Thyroid gland (tissue), 4 donors: ENCODE measurements at regions not wholly inside any gene's neighbourhood (a gene's known extent, or its start where the extent isn't known, plus 50 kb on each side); places are given as distances from the start of the nearest gene placed in this dataset.

Experiments
- DNase-seq, 2 donors: peaks; one replicate each; pipeline ENCODE4 v3.0.0-alpha.2; 2019
- H3K27ac ChIP-seq, 3 donors: fragments of 200-600 bp; sonication (generic); 1 replicate in 2 of 3; 2 replicates in 1 of 3; pipeline ENCODE4 v1.5.1; 2016 to 2019; ENCODE audit warnings: mild to moderate bottlenecking in 1 of 3, moderate library complexity in 1 of 3
- H3K27me3 ChIP-seq: fragments of 200-600 bp; sonication (generic); one replicate; pipeline ENCODE4 v1.5.1; 2019
- H3K36me3 ChIP-seq, 2 donors: fragments of 200-600 bp; sonication (generic); one replicate each; pipeline ENCODE4 v1.5.1; 2016 to 2019
- H3K4me1 ChIP-seq, 2 donors: fragments of 200-600 bp; sonication (generic); one replicate each; pipeline ENCODE4 v1.5.1; 2017 to 2019
- H3K4me3 ChIP-seq, 3 donors: fragments of 200-600 bp; sonication (generic); replicated peaks in 1 of 3; 1 replicate in 2 of 3; 2 replicates in 1 of 3; pipeline ENCODE4 v1.5.1; 2016; ENCODE audit warnings: mild to moderate bottlenecking in 1 of 3
- H3K9me3 ChIP-seq: fragments of 200-600 bp; sonication (generic); one replicate; pipeline ENCODE4 v1.5.1; 2017
- POLR2A ChIP-seq, 2 donors: fragments of 450-650 bp; IDR thresholded peaks; one replicate each; pipeline ENCODE4 v1.6.1; 2017; ENCODE audit warnings: antibody characterized with exemption in 2 of 2, mild to moderate bottlenecking in 2 of 2, moderate library complexity in 1 of 2
- WGBS, 2 donors: methylation state at CpG; one replicate each; pipeline ENCODE4 v1.1.5; 2017; 5-methylcytosine and 5-hydroxymethylcytosine counted together
- intact Hi-C: fragments of 100-400 bp; cut with DNase I; formaldehyde crosslinking; loops from one replicate; pipeline ENCODE4 v1.15.1; 2023
- TF ChIP-seq, protein P1 (sequence below), 6 experiments: fragments of 200-600 bp in 3 of 6; fragments of 450-650 bp in 3 of 6; sonication (generic) in 3 of 6; IDR thresholded peaks; one replicate each; pipeline ENCODE4 v1.5.1; 2016 to 2019; ENCODE audit warnings: antibody characterized with exemption in 6 of 6, mild to moderate bottlenecking in 2 of 6, inconsistent platforms in 1 of 6, moderate library complexity in 1 of 6

DNA sequence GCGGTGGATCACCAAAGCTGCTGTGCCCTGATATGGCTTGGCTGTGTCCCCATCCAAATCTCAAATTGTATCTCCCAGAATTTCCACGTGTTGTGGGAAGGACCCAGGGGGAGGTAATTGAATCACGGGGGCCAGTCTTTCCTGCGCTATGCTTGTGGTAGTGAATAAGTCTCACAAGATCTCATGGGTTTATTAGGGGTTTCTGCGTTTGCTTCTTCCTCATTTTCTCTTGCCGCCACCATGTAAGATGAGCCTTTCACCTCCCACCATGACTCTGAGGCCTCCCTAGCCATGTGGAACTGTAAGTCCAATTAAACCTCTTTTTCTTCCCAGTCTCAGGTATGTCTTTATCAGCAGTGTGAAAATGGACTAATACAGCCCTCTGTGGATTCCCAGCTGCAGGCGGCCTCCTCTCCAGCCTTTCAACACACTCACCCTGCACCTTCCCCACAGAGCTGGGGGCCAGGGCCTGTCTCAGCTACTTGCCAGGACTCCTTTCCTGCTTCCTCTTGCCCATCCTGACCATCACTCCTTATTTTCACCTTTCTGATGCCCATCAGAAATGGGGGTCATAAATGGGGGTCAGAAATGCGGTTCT, 57.2 kb upstream of the TOMM7 start:
- intact Hi-C loops: no loop called here
- H3K27ac ChIP-seq: no peak overlapping the region
- H3K36me3 ChIP-seq: no peaks in the 10 kb centered on the region
- H3K4me1 ChIP-seq: no peaks in the 10 kb centered on the region
- no peak for DNase-seq
- 66 to 74% methylated on average over 8 of the region's 8 CpGs for WGBS, 2 donors
- no peaks in the 10 kb centered on the region for H3K27me3 ChIP-seq
- no peak for TF ChIP-seq POLR2A (IDR thresholded peaks at IDR 0.05)
- TF ChIP-seq, protein P1, sequence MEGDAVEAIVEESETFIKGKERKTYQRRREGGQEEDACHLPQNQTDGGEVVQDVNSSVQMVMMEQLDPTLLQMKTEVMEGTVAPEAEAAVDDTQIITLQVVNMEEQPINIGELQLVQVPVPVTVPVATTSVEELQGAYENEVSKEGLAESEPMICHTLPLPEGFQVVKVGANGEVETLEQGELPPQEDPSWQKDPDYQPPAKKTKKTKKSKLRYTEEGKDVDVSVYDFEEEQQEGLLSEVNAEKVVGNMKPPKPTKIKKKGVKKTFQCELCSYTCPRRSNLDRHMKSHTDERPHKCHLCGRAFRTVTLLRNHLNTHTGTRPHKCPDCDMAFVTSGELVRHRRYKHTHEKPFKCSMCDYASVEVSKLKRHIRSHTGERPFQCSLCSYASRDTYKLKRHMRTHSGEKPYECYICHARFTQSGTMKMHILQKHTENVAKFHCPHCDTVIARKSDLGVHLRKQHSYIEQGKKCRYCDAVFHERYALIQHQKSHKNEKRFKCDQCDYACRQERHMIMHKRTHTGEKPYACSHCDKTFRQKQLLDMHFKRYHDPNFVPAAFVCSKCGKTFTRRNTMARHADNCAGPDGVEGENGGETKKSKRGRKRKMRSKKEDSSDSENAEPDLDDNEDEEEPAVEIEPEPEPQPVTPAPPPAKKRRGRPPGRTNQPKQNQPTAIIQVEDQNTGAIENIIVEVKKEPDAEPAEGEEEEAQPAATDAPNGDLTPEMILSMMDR (IDR thresholded peaks at IDR 0.05): no peak
- H3K9me3 ChIP-seq: no peaks in the 10 kb centered on the region
- H3K4me3 ChIP-seq: no peak overlapping the region

DNA sequence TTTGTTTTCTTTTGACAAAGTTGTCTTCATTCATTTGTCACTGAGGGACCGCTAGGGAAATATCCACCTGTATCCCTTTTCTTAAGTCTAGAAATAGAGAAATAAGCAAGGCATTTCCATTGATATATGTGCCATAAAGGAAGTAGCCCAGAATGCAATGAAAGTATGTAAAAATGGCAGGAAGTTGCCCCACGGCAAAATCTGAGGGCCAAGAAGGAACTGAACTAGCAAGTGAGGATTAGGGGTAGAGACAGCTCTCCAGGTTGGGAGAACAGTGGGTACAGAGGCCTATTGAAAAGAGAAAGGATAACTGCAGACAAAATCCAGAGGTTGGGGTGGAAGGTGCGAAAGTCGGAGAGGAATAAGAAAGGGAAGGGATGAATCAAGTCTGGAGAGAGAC, 56.6 kb upstream of the TOMM7 start:
- 84 to 87% methylated on average over 4 of the region's 4 CpGs for WGBS, 2 donors
- Histone ChIP-seq H3K9me3 (no peaks in the 10 kb centered on the region), H3K4me1 (no peaks in the 10 kb centered on the region), H3K36me3 (no peaks in the 10 kb centered on the region), H3K27me3 (no peaks in the 10 kb centered on the region), H3K4me3 (no peak overlapping the region), H3K27ac (no peak overlapping the region)
- intact Hi-C loops: no loop called here
- TF ChIP-seq POLR2A (IDR thresholded peaks at IDR 0.05): no peak
- TF ChIP-seq, protein P1 (IDR thresholded peaks at IDR 0.05): no peak
- no peak for DNase-seq

DNA sequence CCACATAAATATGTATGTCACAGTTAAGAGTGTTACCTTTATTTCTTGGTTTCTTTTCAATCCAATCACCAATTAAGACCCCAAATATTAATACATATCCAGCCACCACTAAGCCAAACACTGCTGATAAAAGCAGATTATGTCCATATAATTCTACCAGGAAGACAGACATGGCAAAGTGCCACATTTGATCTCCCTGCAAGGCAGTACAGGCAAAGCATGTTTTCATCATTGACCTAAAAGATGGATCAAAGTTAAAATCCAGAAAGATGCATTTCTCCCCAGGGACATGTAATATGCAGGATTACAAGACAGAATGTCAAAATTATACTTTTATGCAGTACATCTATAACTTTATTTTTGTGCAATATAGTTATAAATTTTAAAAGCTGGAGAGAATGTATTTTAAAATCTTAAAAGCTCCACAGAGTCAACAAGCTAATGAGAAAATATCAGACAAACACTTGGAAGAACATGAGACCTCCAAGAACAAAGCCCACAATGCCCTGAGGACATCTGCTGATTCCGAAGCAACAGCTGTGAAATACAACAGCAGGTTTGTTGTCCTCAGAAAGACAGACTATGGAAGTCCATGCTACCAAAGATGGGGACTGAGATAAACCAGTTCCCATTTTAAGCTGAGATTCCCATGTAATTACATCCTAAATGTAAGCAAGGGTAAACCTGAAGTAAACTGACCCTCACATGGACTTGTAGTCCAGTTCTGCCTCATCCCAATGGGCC, 54.5 kb upstream of the TOMM7 start:
- no peaks in the 10 kb centered on the region for H3K9me3 ChIP-seq
- no peaks in the 10 kb centered on the region for H3K4me1 ChIP-seq
- no peak for DNase-seq
- no peaks in the 10 kb centered on the region for H3K36me3 ChIP-seq
- H3K27me3 ChIP-seq: no peaks in the 10 kb centered on the region
- no peak overlapping the region for H3K4me3 ChIP-seq
- intact Hi-C loops: no loop called here
- TF ChIP-seq, protein P1 (IDR thresholded peaks at IDR 0.05): no peak
- no peak for TF ChIP-seq POLR2A (IDR thresholded peaks at IDR 0.05)
- no peak overlapping the region for H3K27ac ChIP-seq
- 75 to 90% methylated on average over 1 of the region's 1 CpG for WGBS, 2 donors

DNA sequence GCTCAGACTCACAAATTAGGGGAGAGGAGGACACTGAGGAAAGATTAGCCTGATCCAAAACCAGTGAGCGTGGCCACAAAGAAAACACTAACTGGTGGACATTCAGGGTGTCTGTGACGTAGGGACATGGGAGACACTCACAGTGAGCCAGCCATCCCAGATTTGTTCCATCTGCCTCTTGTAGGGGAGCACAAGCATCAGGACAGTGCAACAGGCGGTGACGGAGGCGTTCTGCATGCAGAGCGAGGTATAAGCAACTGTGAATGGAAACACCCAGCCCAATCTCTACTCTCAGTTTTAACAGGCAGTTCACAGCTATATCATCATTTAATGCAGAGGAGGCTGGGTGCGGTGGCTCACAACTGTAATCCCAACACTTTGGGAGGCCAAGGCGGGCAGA, 52.8 kb upstream of the TOMM7 start:
- WGBS, 2 donors: 85% methylated on average over 8 of the region's 8 CpGs

DNA sequence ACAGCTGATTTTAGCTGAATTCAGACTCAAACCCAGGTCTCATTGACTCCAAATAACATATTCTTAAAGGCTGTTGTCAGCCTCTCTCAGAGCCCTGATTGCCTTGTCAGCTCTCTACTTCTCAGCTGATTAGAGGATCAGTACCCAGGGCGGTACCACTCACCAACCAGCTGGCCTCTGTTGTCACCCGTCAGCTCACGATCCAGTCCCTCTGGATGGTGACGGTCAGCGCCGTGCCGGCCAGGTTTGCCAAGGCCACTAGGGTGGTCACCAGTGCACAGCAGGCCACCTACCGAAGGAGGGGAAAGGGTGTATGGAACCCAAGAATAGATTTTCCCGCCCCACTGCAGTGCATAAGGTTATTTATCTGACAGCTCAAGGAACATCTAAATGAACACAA, 52.3 kb upstream of the TOMM7 start:
- Histone ChIP-seq H3K36me3 (no peaks in the 10 kb centered on the region), H3K27ac (no peak overlapping the region), H3K4me3 (no peak overlapping the region), H3K4me1 (no peaks in the 10 kb centered on the region), H3K27me3 (no peaks in the 10 kb centered on the region), H3K9me3 (no peaks in the 10 kb centered on the region)
- WGBS, 2 donors: 83 to 96% methylated on average over 9 of the region's 9 CpGs
- no peak for DNase-seq
- TF ChIP-seq, protein P1 (IDR thresholded peaks at IDR 0.05): no peak
- TF ChIP-seq POLR2A (IDR thresholded peaks at IDR 0.05): no peak
- intact Hi-C loops: no loop called here

More for the DNA sequence above, 52.8 kb upstream of the TOMM7 start:
- H3K27me3 ChIP-seq: no peaks in the 10 kb centered on the region
- H3K36me3 ChIP-seq: no peaks in the 10 kb centered on the region
- TF ChIP-seq, protein P1 (IDR thresholded peaks at IDR 0.05): no peak
- TF ChIP-seq POLR2A (IDR thresholded peaks at IDR 0.05): no peak
- H3K27ac ChIP-seq: no peak overlapping the region
- no peaks in the 10 kb centered on the region for H3K4me1 ChIP-seq
- no peak overlapping the region for H3K4me3 ChIP-seq
- no peaks in the 10 kb centered on the region for H3K9me3 ChIP-seq
- DNase-seq: no peak
- intact Hi-C loops: no loop called here
